ENCODE measurements at regions not wholly inside any gene's neighbourhood (a gene's known extent, or its start where the extent isn't known, plus 50 kb on each side); places are given as distances from the start of the nearest gene placed in this dataset.

DNA sequence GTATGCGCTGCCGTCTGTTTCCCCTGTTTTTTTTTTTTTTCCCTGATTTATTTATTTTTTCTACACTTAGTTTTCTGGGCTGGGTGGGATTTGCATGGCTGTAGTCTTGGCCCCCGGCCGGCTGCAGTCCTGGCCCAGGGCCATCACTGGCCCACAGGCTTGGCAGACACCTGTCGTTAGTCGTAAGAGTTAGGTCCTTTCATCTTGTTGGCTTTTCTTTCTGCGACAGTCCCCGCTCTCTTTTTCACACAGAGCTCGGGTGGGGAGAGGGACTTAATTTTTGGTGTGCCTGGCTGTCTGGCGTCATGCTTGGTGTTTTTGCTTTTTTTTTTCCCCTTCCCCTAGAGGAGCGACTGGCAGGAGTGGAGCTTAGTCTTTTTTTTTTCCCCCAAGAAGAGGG is 183.4 kb downstream of the KLF13 start:
- TF ChIP-seq, protein P1, sequence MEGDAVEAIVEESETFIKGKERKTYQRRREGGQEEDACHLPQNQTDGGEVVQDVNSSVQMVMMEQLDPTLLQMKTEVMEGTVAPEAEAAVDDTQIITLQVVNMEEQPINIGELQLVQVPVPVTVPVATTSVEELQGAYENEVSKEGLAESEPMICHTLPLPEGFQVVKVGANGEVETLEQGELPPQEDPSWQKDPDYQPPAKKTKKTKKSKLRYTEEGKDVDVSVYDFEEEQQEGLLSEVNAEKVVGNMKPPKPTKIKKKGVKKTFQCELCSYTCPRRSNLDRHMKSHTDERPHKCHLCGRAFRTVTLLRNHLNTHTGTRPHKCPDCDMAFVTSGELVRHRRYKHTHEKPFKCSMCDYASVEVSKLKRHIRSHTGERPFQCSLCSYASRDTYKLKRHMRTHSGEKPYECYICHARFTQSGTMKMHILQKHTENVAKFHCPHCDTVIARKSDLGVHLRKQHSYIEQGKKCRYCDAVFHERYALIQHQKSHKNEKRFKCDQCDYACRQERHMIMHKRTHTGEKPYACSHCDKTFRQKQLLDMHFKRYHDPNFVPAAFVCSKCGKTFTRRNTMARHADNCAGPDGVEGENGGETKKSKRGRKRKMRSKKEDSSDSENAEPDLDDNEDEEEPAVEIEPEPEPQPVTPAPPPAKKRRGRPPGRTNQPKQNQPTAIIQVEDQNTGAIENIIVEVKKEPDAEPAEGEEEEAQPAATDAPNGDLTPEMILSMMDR (IDR thresholded peaks at IDR 0.05; ENCODE audit: poor library complexity) = no peak
- TF ChIP-seq EZH2phosphoT487 (IDR thresholded peaks at IDR 0.05; ENCODE audit: low read depth, severe bottlenecking, unreplicated experiment) = no peak

Data from hepatocyte (in vitro differentiated cells).